ENCODE measurements at regions not wholly inside any gene's neighbourhood (a gene's known extent, or its start where the extent isn't known, plus 50 kb on each side); places are given as distances from the start of the nearest gene placed in this dataset.

- TF ChIP-seq CTCF (IDR thresholded peaks at IDR 0.05; ENCODE audit: extremely low read depth in 1 of 2, insufficient read depth in 1 of 2, low read depth in 1 of 2, low read length in 2 of 2) = no peak
- no peak for TF ChIP-seq EZH2 (IDR thresholded peaks at IDR 0.05; ENCODE audit: borderline replicate concordance, low read depth, low read length, severe bottlenecking)
- no peak for TF ChIP-seq JUN (IDR thresholded peaks at IDR 0.05; ENCODE audit: borderline replicate concordance, insufficient read depth, insufficient read length, low read depth)
- no peaks in the 10 kb centered on the region for H3K79me2 ChIP-seq (ENCODE audit: control insufficient read depth, insufficient read depth, low read length)
- no peaks in the 10 kb centered on the region for H3K4me1 ChIP-seq (ENCODE audit: control insufficient read depth, extremely low read depth, insufficient read depth, low read length)
- no peak overlapping the region for H3K4me3 ChIP-seq (replicated peaks in 1 of 3; ENCODE audit: insufficient read depth in 1 of 3, low read depth in 1 of 3, low read length in 3 of 3)
- H3K27ac ChIP-seq (ENCODE audit: insufficient read depth, low read depth, low read length) = no peak overlapping the region
- no peak overlapping the region for H2AFZ ChIP-seq (ENCODE audit: low read depth, low read length)
- intact Hi-C loops (cut with micrococcal nuclease) (no loop called here), dilution Hi-C loops (cut with MboI; ENCODE audit: extremely low pct_ligation_motif_present, low sequenced_read_pairs) (no loop called here)
- CTCF ChIA-PET = interaction anchor here (1.2 kb wide), 1 partner anchor 13 kb away, joined by 3 read pairs; no protein-coding TSS in a partner anchor
- no TSS peak for BruUV-seq (replicated peaks)
- DNase-seq (ENCODE audit: low read depth, low spot score) = no peak
- no peaks in the 10 kb centered on the region for H3K9me1 ChIP-seq (replicated peaks; ENCODE audit: control insufficient read depth, extremely low read depth, insufficient read depth, low read length)
- H3K27me3 ChIP-seq (ENCODE audit: control insufficient read depth in 2 of 2, insufficient read depth in 2 of 2, low read length in 2 of 2) = no peaks in the 10 kb centered on the region
- peaks cover 2% of the 10 kb centered on the region for H3K9me3 ChIP-seq (replicated peaks; ENCODE audit: control insufficient read depth, insufficient read depth, low read length)
- FAIRE-seq = no peak
- H3K9ac ChIP-seq (replicated peaks; ENCODE audit: extremely low read depth, insufficient read depth, low read length) = no peak overlapping the region
- H3K4me2 ChIP-seq (ENCODE audit: insufficient read depth, low read length) = no peak overlapping the region
- POLR2A ChIA-PET = no interaction called here
- no peaks in the 10 kb centered on the region for H4K20me1 ChIP-seq (replicated peaks; ENCODE audit: control insufficient read depth, extremely low read depth, insufficient read depth, low read length)
- H3K36me3 ChIP-seq (ENCODE audit: control insufficient read depth in 2 of 2, extremely low read depth in 1 of 2, insufficient read depth in 2 of 2, low read length in 2 of 2) = no peaks in the 10 kb centered on the region
Observed at GRCh38 chr3:164236851-164237250, 841.4 kb downstream of the SI start.

- no peak overlapping the region for H3K4me2 ChIP-seq (ENCODE audit: insufficient read depth, low read length)
- intact Hi-C loops (cut with micrococcal nuclease) (no loop called here), dilution Hi-C loops (cut with MboI; ENCODE audit: extremely low pct_ligation_motif_present, low sequenced_read_pairs) (no loop called here)
- no peak overlapping the region for H3K9ac ChIP-seq (replicated peaks; ENCODE audit: extremely low read depth, insufficient read depth, low read length)
- H3K79me2 ChIP-seq (ENCODE audit: control insufficient read depth, insufficient read depth, low read length) = no peaks in the 10 kb centered on the region
- H3K9me1 ChIP-seq (replicated peaks; ENCODE audit: control insufficient read depth, extremely low read depth, insufficient read depth, low read length) = no peaks in the 10 kb centered on the region
- CTCF ChIA-PET = no interaction called here
- no peaks in the 10 kb centered on the region for H4K20me1 ChIP-seq (replicated peaks; ENCODE audit: control insufficient read depth, extremely low read depth, insufficient read depth, low read length)
- H3K27ac ChIP-seq (ENCODE audit: insufficient read depth, low read depth, low read length) = no peak overlapping the region
- DNase-seq (ENCODE audit: low read depth, low spot score) (no peak), FAIRE-seq (no peak)
- H2AFZ ChIP-seq (ENCODE audit: low read depth, low read length) = no peak overlapping the region
- no peak overlapping the region for H3K4me3 ChIP-seq (replicated peaks in 1 of 3; ENCODE audit: insufficient read depth in 1 of 3, low read depth in 1 of 3, low read length in 3 of 3)
- no peaks in the 10 kb centered on the region for H3K36me3 ChIP-seq (ENCODE audit: control insufficient read depth in 2 of 2, extremely low read depth in 1 of 2, insufficient read depth in 2 of 2, low read length in 2 of 2)
- peaks cover 3% of the 10 kb centered on the region for H3K9me3 ChIP-seq (replicated peaks; ENCODE audit: control insufficient read depth, insufficient read depth, low read length)
- TF ChIP-seq POLR2AphosphoS5 (IDR thresholded peaks at IDR 0.05; ENCODE audit: insufficient read depth, low read depth, low read length) (no peak), EZH2 (IDR thresholded peaks at IDR 0.05; ENCODE audit: borderline replicate concordance, low read depth, low read length, severe bottlenecking) (no peak), GATA2 (IDR thresholded peaks at IDR 0.05; ENCODE audit: insufficient read depth, insufficient read length, low read depth, low read length) (no peak), POLR2A (IDR thresholded peaks at IDR 0.05; ENCODE audit: low read depth, low read length) (no peak), MYC (IDR thresholded peaks at IDR 0.05; ENCODE audit: low read depth, low read length) (no peak), CTCF (IDR thresholded peaks at IDR 0.05; ENCODE audit: extremely low read depth in 1 of 2, insufficient read depth in 1 of 2, low read depth in 1 of 2, low read length in 2 of 2) (no peak), MAX (IDR thresholded peaks at IDR 0.05; ENCODE audit: insufficient read depth, insufficient read length) (no peak), JUN (IDR thresholded peaks at IDR 0.05; ENCODE audit: borderline replicate concordance, insufficient read depth, insufficient read length, low read depth) (no peak), FOS (IDR thresholded peaks at IDR 0.05; ENCODE audit: borderline replicate concordance, insufficient read depth, low read length) (no peak)
- no TSS peak for BruUV-seq (replicated peaks)
- no peaks in the 10 kb centered on the region for H3K27me3 ChIP-seq (ENCODE audit: control insufficient read depth in 2 of 2, insufficient read depth in 2 of 2, low read length in 2 of 2)
- POLR2A ChIA-PET = no interaction called here
- H3K4me1 ChIP-seq (ENCODE audit: control insufficient read depth, extremely low read depth, insufficient read depth, low read length) = no peaks in the 10 kb centered on the region
Observed at GRCh38 chr3:164235289-164236028, 842.8 kb downstream of the SI start.

Data from endothelial cell of umbilical vein (primary cell).